ENCODE measurements at regions not wholly inside any gene's neighbourhood (a gene's known extent, or its start where the extent isn't known, plus 50 kb on each side); places are given as distances from the start of the nearest gene placed in this dataset.

DNA sequence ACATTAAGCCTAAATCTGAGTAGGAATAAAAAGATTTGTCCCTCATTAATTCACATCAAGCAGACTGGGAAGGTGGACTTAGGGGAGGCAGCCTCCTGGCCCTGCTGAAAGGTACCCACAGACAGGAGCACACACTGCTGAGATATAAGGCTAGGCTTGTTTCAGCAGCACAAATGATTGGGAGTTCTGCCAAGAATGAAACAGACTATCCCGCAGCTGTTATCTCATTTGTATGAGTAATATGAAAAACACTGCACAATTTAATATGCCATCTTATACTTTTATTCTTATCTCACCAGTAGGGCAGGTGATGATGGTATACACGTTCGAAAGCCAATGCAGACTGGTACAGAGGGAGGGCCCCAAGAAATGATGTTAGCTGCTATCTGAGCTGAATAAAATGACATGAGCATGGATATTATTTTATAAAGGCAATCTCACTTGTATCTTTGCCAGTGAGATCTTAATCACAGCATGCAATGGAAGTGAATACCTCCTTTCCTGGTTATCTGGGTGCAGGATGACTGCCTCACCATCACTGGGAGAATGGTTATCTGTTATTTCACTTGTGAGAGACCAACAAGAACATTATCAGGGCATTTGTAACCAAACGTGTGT is 258.7 kb upstream of the PPP2R3A start:
- Mint-ChIP-seq H3K27me3 (ENCODE audit: insufficient read depth) (no peaks in the 10 kb centered on the region), H3K9me3 (no peaks in the 10 kb centered on the region), H3K4me3 (no peak overlapping the region), H3K4me1 (ENCODE audit: low read depth) (no peaks in the 10 kb centered on the region), H3K27ac (no peak overlapping the region), H3K36me3 (ENCODE audit: low read depth) (no peaks in the 10 kb centered on the region)
- intact Hi-C loops (cut with micrococcal nuclease) = no loop called here
- no peak for DNase-seq (ENCODE audit: low spot score)

DNA sequence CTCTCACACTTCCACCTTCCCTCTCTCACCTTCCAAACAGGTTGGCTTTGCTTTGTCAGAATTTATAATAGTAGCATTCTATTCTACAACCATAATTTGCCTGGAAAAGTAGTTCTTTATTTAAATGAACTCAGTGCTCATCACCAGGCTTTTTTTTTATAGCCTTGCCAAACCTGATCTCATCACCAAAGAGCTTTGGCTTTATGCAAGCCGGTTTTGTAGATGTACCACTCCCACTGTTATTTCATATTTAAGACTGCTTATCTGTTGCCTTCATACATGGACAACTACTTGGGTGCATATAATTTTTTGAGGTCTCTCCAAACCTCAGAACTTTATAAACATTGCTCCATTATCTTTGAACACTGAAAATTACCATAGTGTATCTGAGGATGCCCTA is 246.1 kb upstream of the PPP2R3A start:
- no peaks in the 10 kb centered on the region for H3K9me3 Mint-ChIP-seq
- no peak overlapping the region for H3K27ac Mint-ChIP-seq
- no peaks in the 10 kb centered on the region for H3K4me1 Mint-ChIP-seq (ENCODE audit: low read depth)
- H3K36me3 Mint-ChIP-seq (ENCODE audit: low read depth) = no peaks in the 10 kb centered on the region
- no peak overlapping the region for H3K4me3 Mint-ChIP-seq
- DNase-seq (ENCODE audit: low spot score) = no peak
- intact Hi-C loops (cut with micrococcal nuclease) = no loop called here
- H3K27me3 Mint-ChIP-seq (ENCODE audit: insufficient read depth) = no peaks in the 10 kb centered on the region

DNA sequence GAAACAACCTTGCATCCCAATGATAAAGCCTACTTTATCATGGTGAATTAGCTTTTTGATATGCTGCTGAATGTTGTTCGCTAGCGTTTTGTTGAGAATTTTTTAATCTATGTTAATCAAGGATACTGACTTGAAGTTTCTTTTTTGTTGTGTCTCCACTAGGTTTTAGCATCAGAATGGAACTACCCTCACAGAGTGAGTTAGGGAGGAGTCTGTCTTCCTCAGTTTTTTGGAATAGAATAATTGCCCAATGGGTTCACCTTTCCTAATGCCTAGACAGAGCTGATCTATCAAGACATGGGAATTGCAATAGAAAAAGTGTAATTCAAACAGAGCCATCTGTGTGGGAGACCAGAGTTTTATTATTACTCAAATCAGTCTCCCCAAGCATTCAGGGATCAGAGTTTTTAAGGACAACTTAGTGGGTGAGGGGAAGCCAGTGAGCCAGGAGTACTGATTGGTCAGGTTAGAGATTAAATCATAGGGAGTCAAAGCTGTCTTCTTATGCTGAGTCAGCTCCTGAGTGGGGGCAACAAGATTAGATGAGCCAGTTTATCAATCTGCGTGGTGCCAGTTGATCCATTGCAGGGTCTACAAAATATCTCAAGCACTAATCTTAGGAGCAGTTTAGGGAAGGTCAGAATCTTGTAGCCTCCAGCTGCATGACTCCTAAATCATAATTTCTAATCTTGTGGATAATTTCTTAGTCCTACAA is 237.4 kb upstream of the PPP2R3A start:
- H3K36me3 Mint-ChIP-seq (ENCODE audit: low read depth) = no peaks in the 10 kb centered on the region
- no peak overlapping the region for H3K4me3 Mint-ChIP-seq
- no peaks in the 10 kb centered on the region for H3K4me1 Mint-ChIP-seq (ENCODE audit: low read depth)
- intact Hi-C loops (cut with micrococcal nuclease) = no loop called here
- peaks cover 19% of the 10 kb centered on the region for H3K9me3 Mint-ChIP-seq
- no peak overlapping the region for H3K27ac Mint-ChIP-seq
- H3K27me3 Mint-ChIP-seq (ENCODE audit: insufficient read depth) = no peaks in the 10 kb centered on the region
- DNase-seq (ENCODE audit: low spot score) = no peak

DNA sequence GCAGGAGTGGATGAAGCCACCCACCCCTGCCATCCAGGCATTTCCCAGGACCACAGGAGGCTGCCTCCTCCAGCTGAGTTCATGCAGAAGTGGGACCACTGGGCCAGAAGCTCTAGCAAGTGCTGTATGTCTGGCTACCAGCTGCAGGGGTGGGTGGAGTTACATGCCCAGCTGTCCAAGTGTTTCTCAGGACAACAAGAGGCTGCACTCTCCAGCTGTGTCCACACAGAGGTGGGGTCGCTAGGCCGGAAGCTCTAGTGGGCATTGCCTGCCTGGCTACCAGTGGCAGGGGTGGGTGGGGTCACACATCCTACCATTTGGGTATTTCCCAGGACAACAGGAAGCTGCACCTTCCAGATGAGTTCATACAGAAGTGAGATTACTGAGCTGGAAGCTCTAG is 234.0 kb upstream of the PPP2R3A start:
- Mint-ChIP-seq H3K27me3 (ENCODE audit: insufficient read depth) (no peaks in the 10 kb centered on the region), H3K27ac (no peak overlapping the region), H3K4me3 (no peak overlapping the region), H3K4me1 (ENCODE audit: low read depth) (no peaks in the 10 kb centered on the region), H3K9me3 (peaks cover 30% of the 10 kb centered on the region), H3K36me3 (ENCODE audit: low read depth) (no peaks in the 10 kb centered on the region)
- intact Hi-C loops (cut with micrococcal nuclease) = no loop called here
- no peak for DNase-seq (ENCODE audit: low spot score)

DNA sequence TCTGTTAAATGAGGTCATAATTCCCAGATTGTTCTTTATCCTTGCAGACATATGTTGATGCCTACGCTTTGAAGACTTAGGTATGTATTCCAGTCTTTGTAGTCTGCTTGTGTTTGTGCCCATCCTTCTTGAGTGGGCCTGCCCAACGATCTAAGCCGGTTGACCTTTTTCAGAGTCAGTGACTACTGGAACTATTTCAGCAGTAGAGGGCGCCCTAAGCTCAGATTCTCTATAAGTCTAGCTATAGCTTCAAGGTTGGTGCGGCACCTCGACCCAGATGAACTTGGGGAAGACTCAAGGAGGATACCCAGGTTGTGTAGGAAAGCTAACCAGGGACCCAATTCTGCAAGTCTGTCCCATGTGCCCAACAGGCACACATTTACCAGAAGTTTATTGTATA is 228.8 kb upstream of the PPP2R3A start:
- intact Hi-C loops (cut with micrococcal nuclease) = no loop called here

DNA sequence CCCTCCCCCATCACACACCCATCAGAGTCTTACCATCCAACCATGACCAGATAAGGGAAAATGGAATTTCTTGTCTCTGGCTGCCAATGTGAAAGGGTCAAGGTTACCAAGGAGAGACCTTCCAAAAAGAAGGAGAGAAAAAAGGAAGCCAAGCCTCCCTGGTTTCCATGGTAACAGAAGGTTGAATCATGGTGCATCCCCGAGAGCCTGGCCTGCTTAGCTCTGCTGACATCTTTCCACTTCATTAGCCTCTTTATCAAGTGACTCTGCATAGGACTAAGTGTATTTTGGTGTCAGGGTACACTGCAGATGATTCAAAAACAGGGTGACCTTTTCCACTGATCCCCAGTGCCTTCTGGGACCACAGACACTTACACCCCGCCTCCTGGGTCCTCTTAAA is 225.7 kb upstream of the PPP2R3A start:
- no peak for DNase-seq (ENCODE audit: low spot score)
- no peaks in the 10 kb centered on the region for H3K36me3 Mint-ChIP-seq (ENCODE audit: low read depth)
- intact Hi-C loops (cut with micrococcal nuclease) = no loop called here
- no peak overlapping the region for H3K27ac Mint-ChIP-seq
- H3K4me3 Mint-ChIP-seq = no peak overlapping the region
- H3K4me1 Mint-ChIP-seq (ENCODE audit: low read depth) = no peaks in the 10 kb centered on the region
- H3K9me3 Mint-ChIP-seq = peaks cover 19% of the 10 kb centered on the region
- no peaks in the 10 kb centered on the region for H3K27me3 Mint-ChIP-seq (ENCODE audit: insufficient read depth)

More for the DNA sequence above, 228.8 kb upstream of the PPP2R3A start:
- no peaks in the 10 kb centered on the region for H3K27me3 Mint-ChIP-seq (ENCODE audit: insufficient read depth)
- H3K9me3 Mint-ChIP-seq = peaks cover 29% of the 10 kb centered on the region
- no peaks in the 10 kb centered on the region for H3K4me1 Mint-ChIP-seq (ENCODE audit: low read depth)
- no peak overlapping the region for H3K27ac Mint-ChIP-seq
- H3K4me3 Mint-ChIP-seq = no peak overlapping the region
- no peak for DNase-seq (ENCODE audit: low spot score)
- no peaks in the 10 kb centered on the region for H3K36me3 Mint-ChIP-seq (ENCODE audit: low read depth)

DNA sequence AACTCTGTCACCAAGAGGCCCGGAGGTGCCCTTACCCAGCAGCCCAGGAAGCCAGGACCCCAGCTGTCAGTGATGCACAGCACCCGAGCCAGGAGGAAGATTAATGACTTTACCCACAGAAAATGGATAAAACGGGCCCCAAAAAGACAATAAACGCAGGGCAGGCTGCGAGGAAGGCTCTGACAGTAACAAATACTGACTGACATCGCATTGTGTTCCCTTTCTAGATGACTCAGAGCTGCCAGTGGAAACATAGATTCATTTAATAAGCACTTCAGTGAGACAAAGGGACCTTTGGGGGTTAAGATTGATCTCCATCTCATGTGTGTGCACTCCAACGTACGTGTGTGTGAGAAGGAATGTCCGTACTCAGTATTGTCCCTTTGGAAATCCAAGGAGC is 225.3 kb upstream of the PPP2R3A start:
- intact Hi-C loops (cut with micrococcal nuclease) = no loop called here
- Mint-ChIP-seq H3K4me1 (ENCODE audit: low read depth) (no peaks in the 10 kb centered on the region), H3K36me3 (ENCODE audit: low read depth) (no peaks in the 10 kb centered on the region), H3K27me3 (ENCODE audit: insufficient read depth) (no peaks in the 10 kb centered on the region), H3K9me3 (peaks cover 16% of the 10 kb centered on the region), H3K4me3 (no peak overlapping the region), H3K27ac (no peak overlapping the region)
- DNase-seq (ENCODE audit: low spot score) = no peak

DNA sequence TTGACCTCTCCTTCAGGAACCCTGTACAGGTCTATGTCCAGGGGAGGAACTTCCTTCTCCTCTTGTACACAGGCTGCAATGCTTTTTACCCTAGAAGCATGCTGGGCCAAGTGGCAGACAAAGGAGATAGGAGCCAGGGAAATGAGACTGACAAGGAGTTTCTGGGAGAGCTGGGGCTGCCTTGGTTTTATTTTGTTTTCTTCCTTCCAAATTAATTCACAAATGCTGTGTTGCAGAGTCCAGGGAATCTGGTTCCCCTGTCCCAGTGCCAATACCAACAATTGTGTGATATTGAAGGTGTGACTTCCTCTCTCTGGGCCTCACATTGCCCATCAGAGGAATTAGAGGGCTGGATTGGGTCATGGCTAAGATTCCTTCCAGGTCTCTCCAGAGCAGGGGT is 224.8 kb upstream of the PPP2R3A start:
- Mint-ChIP-seq H3K27me3 (ENCODE audit: insufficient read depth) (no peaks in the 10 kb centered on the region), H3K4me1 (ENCODE audit: low read depth) (no peaks in the 10 kb centered on the region), H3K36me3 (ENCODE audit: low read depth) (no peaks in the 10 kb centered on the region), H3K4me3 (no peak overlapping the region), H3K9me3 (peaks cover 14% of the 10 kb centered on the region), H3K27ac (no peak overlapping the region)
- intact Hi-C loops (cut with micrococcal nuclease) = no loop called here
- DNase-seq (ENCODE audit: low spot score) = no peak

DNA sequence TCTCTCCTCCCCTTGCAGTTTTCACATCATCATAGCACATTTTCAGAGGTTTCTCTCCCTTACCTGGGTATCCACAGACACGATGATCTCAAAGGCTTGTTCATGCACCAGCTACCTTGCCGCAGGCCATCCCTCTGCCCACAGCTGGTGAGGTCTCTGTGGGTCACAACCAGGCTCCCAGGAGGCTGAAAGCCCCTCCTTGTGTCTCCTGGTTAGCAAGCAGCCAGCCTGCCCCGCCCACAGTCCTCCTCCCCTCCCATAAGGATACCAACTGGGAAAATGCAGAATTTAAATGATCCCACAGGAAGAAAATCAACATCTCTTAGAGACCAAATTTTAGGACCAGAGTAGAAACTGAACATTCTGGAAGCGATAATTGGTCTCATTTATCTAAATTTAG is 213.5 kb upstream of the PPP2R3A start:
- Mint-ChIP-seq H3K27ac (no peak overlapping the region), H3K4me3 (no peak overlapping the region), H3K9me3 (no peaks in the 10 kb centered on the region), H3K27me3 (ENCODE audit: insufficient read depth) (no peaks in the 10 kb centered on the region), H3K4me1 (ENCODE audit: low read depth) (no peaks in the 10 kb centered on the region), H3K36me3 (ENCODE audit: low read depth) (no peaks in the 10 kb centered on the region)
- no peak for DNase-seq (ENCODE audit: low spot score)
- intact Hi-C loops (cut with micrococcal nuclease) = no loop called here

DNA sequence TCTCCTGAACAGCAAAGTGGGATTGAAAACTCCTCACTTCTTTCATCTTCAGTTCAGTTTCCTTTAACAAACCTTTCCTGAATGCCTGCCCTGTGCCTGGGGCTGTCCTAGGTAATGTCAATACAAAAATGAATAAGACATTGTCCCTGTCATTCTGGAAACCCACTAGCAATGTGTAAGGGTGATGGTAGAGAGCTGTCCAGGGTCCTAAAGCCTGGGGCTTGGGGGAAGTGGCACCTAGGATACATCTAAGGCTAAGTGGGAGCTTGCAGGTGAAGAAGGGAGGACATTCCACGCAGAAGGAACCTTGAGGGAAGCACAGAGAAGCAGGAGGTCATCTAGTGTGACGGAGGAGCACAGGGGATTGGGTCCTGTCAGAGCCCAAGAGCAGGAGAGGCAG is 212.7 kb upstream of the PPP2R3A start:
- Mint-ChIP-seq H3K4me1 (ENCODE audit: low read depth) (no peaks in the 10 kb centered on the region), H3K27me3 (ENCODE audit: insufficient read depth) (no peaks in the 10 kb centered on the region), H3K27ac (no peak overlapping the region), H3K4me3 (no peak overlapping the region), H3K36me3 (ENCODE audit: low read depth) (no peaks in the 10 kb centered on the region), H3K9me3 (no peaks in the 10 kb centered on the region)
- intact Hi-C loops (cut with micrococcal nuclease) = no loop called here
- DNase-seq (ENCODE audit: low spot score) = no peak

DNA sequence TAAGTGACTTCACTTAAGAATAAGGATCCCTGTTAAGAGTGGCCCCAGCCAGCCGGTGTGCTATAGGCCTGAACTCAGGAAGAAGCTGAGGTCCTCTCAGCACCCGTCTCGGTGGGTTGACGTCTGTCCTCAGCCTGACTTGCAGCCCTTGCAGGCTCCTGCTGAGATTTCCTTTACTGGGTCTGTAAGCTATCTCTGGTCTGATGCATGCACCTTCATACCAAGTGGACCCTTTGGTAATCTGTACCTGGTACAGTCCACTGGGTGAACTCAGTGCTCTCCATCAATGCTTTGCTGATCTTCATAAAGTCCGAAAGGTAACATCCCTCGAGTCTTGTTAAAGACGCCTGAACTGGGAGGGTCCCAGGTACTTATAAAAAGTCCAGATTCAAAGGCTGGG is 212.0 kb upstream of the PPP2R3A start:
- H3K27ac Mint-ChIP-seq = no peak overlapping the region
- no peaks in the 10 kb centered on the region for H3K4me1 Mint-ChIP-seq (ENCODE audit: low read depth)
- no peaks in the 10 kb centered on the region for H3K27me3 Mint-ChIP-seq (ENCODE audit: insufficient read depth)
- no peak overlapping the region for H3K4me3 Mint-ChIP-seq
- no peaks in the 10 kb centered on the region for H3K9me3 Mint-ChIP-seq
- DNase-seq (ENCODE audit: low spot score) = no peak
- H3K36me3 Mint-ChIP-seq (ENCODE audit: low read depth) = no peaks in the 10 kb centered on the region
- intact Hi-C loops (cut with micrococcal nuclease) = no loop called here

DNA sequence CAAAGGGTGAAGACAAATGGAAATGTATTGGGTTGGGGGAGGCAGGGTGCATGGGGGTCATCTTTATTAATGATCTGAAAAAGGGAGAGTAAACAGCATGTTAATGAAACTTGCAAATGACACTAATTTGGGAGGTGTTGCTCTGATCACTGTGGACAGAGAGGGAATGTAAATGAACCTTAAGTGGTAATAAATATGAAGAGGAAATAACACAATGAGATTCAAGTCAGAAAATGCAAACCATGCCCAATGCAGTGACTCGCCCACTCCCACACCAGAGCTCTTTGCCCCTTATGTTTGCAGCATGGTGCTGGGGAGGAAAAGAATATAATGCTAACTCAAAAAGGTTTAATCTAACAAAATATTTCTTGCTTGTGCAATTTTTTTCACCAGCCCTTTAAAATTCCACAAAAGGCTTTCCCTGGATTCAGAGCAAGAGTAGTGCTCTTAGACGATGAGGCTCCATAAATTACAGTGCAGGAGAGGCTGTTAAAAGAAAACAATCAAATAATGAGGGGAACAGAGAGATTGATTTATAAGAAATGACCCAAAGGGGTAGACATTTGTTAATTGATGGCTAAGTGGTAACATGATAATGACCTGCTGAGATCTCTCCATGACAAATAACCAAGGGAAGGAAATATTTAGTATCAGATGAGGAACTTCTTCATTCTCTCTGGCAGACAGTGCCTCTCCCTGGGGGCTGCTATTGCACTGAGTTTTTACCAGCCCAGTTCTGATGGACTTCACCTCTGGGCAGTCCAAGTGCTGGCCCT is 210.0 kb upstream of the PPP2R3A start:
- Mint-ChIP-seq H3K4me3 (no peak overlapping the region), H3K36me3 (ENCODE audit: low read depth) (no peaks in the 10 kb centered on the region), H3K27me3 (ENCODE audit: insufficient read depth) (no peaks in the 10 kb centered on the region), H3K27ac (no peak overlapping the region), H3K4me1 (ENCODE audit: low read depth) (no peaks in the 10 kb centered on the region), H3K9me3 (no peaks in the 10 kb centered on the region)
- intact Hi-C loops (cut with micrococcal nuclease) = no loop called here
- no peak for DNase-seq (ENCODE audit: low spot score)

DNA sequence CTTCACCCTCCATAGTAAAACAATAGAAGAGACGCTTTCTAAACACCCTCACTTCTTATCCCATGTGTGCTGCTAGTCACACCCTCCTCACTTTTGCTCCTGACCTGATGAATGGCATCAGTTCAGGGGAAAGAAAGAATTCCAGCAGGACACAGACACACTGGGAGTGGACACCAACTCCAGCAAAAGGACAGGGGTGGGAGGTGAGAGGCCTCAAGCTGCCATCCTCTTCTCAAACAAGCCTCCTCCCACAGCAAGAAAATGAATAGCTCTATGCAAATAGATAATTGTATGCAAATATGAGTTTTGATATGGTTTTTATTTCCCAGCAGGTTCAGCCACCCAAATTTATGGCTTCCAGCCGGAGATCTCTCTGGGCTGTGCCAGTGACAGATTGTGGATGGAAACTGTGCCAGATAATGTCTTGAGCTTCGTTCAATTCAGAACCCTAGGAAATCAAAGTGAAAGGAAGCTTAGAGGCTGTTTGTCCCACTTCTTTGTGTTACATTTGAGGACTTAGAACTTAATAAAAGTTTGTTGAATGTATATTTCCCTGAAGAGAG is 209.3 kb upstream of the PPP2R3A start:
- Mint-ChIP-seq H3K4me1 (ENCODE audit: low read depth) (no peaks in the 10 kb centered on the region), H3K36me3 (ENCODE audit: low read depth) (no peaks in the 10 kb centered on the region), H3K27me3 (ENCODE audit: insufficient read depth) (no peaks in the 10 kb centered on the region), H3K9me3 (no peaks in the 10 kb centered on the region), H3K4me3 (no peak overlapping the region), H3K27ac (no peak overlapping the region)
- intact Hi-C loops (cut with micrococcal nuclease) = no loop called here
- DNase-seq (ENCODE audit: low spot score) = no peak
